NOMO-1 treated with dmso at 0.1 percent for 144 hours (cell line): ENCODE measurements at regions not wholly inside any gene's neighbourhood (a gene's known extent, or its start where the extent isn't known, plus 50 kb on each side); places are given as distances from the start of the nearest gene placed in this dataset.
"Not testable (repeated sequence)": the region's sequence is repeated elsewhere in the genome, so short reads cannot be mapped to it uniquely, and the experiment has no call there.

Experiments used
- DNase-seq: peaks from one replicate; lab custom pipeline; 2025; ENCODE audit not compliant: unreplicated experiment; lab: John Stamatoyannopoulos, UW

DNA sequence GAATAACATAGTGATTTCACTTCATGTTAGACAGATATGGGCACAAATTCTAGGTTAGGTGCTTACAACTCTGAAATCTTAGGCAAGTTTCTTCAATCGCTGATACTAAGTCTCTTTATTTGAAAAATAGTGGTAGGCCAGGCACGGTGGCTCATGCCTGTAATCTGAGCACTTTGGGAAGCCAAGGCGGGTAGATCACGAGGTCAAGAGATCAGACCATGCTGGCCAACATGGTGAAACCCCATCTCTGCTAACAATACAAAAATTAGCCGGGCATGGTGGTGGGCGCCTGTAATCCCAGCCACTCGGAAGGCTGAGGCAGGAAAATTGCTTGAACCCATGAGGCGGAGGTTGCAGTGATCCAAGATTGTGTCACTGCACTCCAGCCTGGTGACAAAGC lies 729.4 kb downstream of the METTL15 start:
- no peak for DNase-seq

DNA sequence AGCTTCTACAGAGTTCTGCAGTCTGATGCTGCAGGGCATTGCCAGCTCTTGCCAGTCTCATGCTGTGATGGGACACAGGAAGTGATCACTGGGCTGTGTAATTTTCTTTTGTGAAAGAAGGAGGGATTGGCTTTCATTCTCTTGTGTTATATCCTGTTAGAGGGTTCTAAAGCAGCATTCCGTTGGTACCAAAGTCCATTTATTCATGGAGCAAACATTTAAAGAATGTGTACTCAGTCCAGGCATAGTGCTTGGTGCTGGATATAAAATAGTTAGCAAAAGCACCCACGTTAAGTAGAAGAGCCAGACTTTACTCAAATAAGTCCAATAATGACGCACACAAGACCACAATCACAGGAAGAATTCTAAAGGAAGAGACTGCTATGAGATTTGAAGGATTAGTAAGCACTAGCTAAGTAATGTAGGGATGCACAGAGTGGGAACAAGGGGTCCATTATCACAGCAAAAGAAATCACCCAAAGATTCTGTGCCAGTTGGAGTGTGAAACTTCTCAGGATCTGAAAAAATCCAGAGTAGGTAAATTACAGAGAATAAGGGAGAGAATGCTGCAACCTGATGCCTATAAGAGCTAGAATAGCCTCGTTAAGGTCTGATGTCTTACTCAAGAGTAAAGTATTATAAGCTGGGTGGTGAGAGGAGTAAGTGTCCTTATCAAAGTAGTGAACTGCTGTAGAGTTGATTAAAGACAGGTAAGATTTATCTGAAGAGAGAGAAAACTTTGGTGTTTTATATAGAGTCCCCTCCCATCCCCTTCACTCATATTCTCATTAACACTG lies 728.3 kb downstream of the METTL15 start:
- no peak for DNase-seq

GRCh38 chr11:28835790-28836189 lies 727.6 kb downstream of the METTL15 start:
- DNase-seq, result no peak

- DNase-seq, result no peak
Measured at GRCh38 chr11:28835317-28835716, 727.1 kb downstream of the METTL15 start.

DNA sequence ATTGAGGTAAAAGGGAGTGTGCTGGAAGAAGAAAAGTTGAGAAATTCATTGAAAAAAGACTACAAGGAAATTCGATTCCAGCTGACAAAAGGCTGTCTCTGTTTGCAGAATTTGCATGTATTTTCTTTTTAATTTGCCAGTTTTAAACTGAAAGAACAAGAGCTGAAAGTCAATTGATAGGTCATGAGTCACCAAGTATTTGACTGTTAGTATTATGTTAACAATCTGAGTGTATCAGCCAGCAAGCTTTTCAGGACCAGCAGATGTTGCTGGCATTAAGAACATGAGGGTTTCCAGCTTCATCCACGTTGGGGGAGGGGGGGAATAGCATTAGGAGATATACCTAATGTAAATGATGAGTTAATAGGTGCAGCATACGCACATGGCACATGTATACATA lies 726.7 kb downstream of the METTL15 start:
- DNase-seq, result no peak

DNA sequence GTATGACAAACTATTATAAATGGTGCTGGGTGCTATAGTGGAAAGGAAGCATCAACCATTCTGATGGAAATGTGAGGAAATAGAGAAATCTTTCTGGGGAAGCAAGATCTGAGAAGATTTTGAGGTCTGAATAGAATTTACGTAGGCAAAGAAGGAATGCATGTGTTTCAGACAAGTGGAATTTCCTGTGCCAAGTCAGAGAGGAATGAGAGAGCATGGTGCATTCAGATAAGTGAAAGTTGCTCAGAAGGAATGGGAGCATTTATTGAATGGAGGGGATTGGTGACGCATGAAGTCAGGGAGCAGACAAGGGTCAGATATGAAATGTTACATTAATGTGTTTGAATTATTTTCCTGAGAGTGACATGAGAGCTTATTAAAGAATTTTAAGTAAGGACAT lies 725.5 kb downstream of the METTL15 start:
- no peak for DNase-seq

DNA sequence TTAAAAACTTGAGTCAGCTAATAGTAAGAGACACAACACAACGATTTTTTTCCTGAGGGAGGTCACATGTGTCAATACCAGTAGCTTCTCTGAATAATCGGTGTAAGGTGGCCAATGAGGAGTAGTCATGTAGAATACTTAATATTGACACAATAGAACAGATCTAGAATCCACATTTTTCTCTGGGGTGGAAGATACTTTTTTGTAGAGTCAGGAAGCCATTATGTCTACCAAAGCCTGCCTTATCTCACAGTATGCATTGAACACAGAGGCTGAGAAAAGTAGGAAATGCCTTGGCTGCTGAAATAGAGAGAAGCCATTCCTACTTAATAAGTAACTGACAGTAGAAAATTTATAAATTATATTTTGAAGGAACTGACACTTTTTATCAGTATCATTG lies 725.0 kb downstream of the METTL15 start:
- no peak for DNase-seq

- no peak for DNase-seq
Measured at GRCh38 chr11:28826807-28827206, 718.6 kb downstream of the METTL15 start.

GRCh38 chr11:28822576-28822975 lies 714.4 kb downstream of the METTL15 start:
- DNase-seq, result no peak

GRCh38 chr11:28820296-28820989 lies 712.3 kb downstream of the METTL15 start:
- DNase-seq, result no peak

DNA sequence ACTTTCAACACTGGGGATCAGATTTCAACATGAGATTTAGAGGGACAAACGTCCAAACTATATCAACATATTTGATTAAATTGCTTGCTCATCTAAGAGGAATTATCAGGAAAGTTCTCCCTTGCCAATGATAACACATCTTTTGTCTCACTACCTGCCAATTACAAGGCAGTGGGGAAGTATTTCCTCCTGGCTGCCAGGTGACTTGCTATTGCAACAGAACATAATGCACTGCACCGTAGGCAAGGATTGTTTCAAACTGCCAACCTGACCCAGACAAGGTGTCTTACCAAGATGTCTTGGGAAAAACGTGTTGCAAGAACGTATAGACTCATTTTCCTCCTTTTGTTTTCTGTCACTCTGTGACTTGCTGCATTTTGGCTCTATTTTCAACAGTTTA lies 711.6 kb downstream of the METTL15 start:
- no peak for DNase-seq

- no peak for DNase-seq
Measured at GRCh38 chr11:28815110-28815509, 706.9 kb downstream of the METTL15 start.

- DNase-seq, result no peak
Measured at GRCh38 chr11:28808771-28809170, 700.6 kb downstream of the METTL15 start.

- no peak for DNase-seq
Measured at GRCh38 chr11:28799316-28799715, 691.1 kb downstream of the METTL15 start.

- no peak for DNase-seq
Measured at GRCh38 chr11:28798286-28798685, 690.1 kb downstream of the METTL15 start.

DNA sequence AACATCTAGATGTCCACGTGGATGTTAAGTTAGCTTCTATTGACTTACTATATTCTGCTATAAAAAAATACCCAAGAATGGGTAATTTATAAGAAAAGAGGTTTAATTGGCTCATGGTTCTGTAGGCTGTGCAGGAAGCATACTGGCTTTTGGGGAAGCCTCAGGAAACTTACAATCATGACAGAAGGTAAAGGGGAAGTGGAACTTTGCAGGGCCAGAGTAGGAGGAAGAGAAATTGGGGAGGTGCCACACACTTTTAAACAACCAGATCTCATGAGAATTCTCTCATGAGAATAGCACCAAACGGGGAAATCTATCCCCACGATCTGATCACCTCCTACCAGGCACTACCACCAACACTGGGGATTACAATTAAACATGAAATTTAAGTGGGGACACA lies 689.3 kb downstream of the METTL15 start:
- no peak for DNase-seq

- DNase-seq, result no peak
Measured at GRCh38 chr11:28794405-28794804, 686.2 kb downstream of the METTL15 start.

- no peak for DNase-seq
Measured at GRCh38 chr11:28793282-28793738, 685.1 kb downstream of the METTL15 start.

- DNase-seq, result no peak
Measured at GRCh38 chr11:28792856-28793255, 684.7 kb downstream of the METTL15 start.

GRCh38 chr11:28787897-28788296 lies 679.7 kb downstream of the METTL15 start:
- not testable (repeated sequence) for DNase-seq

- DNase-seq, result no peak
Measured at GRCh38 chr11:28777126-28777525, 668.9 kb downstream of the METTL15 start.

DNA sequence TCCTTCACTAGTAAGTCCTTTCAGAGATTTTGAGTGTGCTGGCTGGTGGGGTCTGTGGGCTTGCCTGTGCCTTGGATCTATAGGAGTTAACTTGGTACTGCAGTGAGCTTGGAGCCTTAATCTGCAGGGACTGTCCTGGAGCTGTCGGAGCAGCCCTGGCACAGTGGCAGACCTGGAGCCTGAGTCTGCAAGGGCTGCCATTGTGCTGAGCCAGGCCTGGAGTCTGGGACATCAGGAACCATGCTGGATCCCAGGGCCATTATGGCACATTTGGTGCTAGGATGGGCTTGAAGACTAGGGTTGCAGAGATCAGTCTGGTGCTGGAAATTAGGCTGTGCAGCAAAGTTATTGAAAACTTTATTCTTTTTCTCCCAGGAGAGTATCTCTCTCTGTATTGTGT lies 665.4 kb downstream of the METTL15 start:
- DNase-seq, result no peak
